GM21576 (cell line): ENCODE measurements at regions not wholly inside any gene's neighbourhood (a gene's known extent, or its start where the extent isn't known, plus 50 kb on each side); places are given as distances from the start of the nearest gene placed in this dataset.

ENCODE experiments used
- ATAC-seq: cut with Tn5 transposase; IDR thresholded peaks from one replicate; pipeline ENCODE4 v1.9.1; 2021; ENCODE audit warnings: mild to moderate bottlenecking, moderate library complexity; ENCODE audit not compliant: unreplicated experiment

GRCh38 chr5:82620957-82621600, 342.9 kb upstream of the RPS23 start:
- no peak for ATAC-seq

DNA sequence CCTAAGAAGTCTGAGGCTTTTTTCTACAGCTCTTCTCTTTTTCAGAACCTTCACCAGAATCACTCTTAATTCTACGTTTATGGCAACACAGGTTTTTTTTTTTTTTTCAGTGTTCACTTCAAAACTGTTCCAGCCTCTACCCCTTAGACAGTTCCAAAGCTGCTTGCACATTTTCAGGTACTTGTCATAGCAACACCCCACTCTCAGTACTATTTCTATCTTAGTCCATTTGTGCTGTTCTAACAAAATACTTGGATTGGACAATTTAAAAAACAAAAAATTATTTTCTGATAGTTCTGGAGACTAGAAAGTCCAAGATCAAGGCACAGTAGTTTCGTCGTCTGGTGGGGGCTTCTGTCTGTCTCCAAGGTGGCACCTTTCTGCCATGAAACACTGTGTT, 340.9 kb upstream of the RPS23 start:
- no peak for ATAC-seq

DNA sequence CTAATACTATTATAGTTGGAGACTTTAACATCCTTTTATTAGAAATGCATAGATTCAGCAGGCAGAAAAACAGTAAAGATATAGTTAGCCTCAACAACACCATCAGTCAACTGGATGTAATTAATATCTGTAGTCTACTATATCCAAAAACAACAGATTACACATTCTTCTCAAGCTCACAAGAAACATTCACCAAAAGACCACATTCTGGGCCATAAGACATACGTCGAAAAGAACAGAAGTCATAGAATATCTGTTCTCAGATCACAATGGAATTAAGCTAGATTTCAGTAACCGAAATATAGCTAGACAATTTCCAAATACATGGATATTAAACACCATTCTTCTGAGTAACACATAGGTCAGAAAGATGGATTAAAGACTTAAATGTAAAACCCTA, 336.6 kb upstream of the RPS23 start:
- ATAC-seq: no peak

- ATAC-seq: no peak
Measured at GRCh38 chr5:82613891-82614290, 335.7 kb upstream of the RPS23 start.

DNA sequence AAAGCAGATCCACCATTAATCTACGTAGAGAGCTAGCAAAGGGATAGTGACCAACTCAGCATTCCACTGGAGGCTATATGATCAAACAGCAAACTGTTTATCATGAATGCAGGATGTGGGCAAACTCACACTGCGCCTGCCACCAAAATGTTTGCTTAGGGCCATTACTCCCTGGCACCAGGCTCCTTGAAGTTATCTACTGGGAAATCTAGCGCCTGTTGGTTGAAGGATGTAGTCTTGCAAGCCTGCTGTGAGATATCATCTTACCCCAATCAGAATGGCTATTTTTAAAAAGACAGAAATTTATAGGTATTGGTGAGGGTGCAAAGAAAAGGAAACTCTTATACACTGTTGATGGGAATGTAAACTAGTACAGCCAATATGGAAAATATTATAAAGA, 332.5 kb upstream of the RPS23 start:
- no peak for ATAC-seq

GRCh38 chr5:82605441-82605973, 327.4 kb upstream of the RPS23 start:
- no peak for ATAC-seq

DNA sequence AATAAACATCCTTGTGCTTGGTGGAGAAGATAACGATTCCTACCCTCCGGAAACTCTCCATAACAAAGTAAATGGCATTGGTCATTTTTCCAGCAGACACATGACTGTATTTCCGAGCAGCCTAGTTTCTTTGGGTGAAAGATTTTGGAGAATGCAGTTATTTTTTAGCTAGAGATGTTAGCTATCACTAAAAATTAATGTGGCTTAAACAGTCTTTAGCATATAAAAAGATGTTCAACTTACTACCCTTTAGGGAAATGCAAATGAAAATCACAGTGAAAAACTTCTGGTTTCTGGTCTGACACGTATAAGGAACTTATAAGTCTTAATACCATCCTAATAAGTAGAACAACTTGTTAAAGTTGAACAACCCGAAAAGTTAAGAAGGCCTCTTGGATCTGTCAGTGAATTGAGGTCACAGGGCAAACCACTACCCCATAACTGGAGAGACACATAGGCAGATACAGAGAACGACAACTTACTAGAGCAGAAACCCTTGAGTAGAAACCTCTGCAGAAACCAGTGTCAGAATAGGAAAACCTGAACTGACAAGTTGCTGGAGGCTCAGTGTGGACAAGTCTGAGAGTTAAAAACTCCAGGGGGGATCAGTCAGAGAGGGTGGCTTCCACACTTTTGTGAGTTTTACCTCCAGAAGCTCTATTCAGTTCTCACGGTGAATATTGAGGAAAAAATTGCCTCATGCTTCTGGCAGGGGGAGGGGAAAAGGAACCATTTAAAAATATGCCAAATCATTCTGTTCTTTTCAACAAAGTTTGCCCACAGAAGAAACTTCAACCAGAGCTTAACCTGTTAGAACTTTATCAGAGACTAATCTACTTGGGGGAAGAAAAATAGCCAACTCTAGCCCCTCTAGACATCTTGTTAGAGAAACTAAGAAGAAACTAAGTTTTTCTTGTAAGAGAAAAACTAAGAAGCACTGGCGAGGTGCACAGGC, 325.2 kb upstream of the RPS23 start:
- no peak for ATAC-seq

- ATAC-seq: no peak
Measured at GRCh38 chr5:82601861-82602260, 323.7 kb upstream of the RPS23 start.

GRCh38 chr5:82601077-82601476, 322.9 kb upstream of the RPS23 start:
- ATAC-seq: no peak

GRCh38 chr5:82599692-82600091, 321.5 kb upstream of the RPS23 start:
- ATAC-seq: no peak

GRCh38 chr5:82599030-82599429, 320.9 kb upstream of the RPS23 start:
- no peak for ATAC-seq

DNA sequence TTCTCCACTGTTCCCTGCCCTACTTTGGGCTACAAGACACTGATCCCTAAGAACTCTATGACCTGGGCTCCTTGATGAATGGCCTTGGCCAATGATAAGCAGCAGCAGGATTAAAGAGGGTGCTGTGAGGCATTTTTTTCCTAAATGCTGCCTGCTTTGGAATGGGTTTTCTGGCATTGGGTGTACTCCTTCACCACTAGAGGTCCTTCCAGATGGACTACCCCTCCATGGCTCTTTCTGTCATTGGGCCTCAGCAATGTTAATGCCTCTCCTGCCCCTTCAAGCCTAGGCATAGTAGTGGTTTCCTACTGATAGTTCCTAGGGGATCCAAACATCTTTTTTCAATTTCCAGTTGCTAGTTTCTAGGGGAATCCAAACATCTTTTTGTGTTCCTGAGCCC, 319.3 kb upstream of the RPS23 start:
- ATAC-seq: no peak

- ATAC-seq: no peak
Measured at GRCh38 chr5:82596451-82596850, 318.3 kb upstream of the RPS23 start.

DNA sequence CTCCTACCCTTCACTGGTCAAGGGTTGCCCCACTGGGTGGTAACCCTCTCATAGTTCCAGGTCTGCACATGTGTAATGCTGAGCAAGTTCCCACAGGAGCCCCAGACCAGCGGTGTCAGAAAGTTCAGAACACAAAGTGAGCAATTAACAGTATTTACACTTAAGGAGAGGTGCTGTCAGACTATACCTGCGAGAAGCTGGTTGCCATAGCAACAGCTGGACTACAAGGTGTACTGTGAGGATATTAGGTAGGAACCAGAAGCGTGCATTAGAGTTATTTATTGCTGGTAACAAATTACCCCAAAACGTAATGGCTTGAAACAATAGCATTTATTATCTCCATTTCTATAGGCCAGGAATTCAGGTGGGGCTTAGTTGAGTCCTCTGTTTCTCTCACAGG, 317.0 kb upstream of the RPS23 start:
- no peak for ATAC-seq

- no peak for ATAC-seq
Measured at GRCh38 chr5:82594097-82594496, 315.9 kb upstream of the RPS23 start.

GRCh38 chr5:82593481-82593880, 315.3 kb upstream of the RPS23 start:
- ATAC-seq: no peak

- ATAC-seq: no peak
Measured at GRCh38 chr5:82591021-82591515, 312.9 kb upstream of the RPS23 start.

- ATAC-seq: no peak
Measured at GRCh38 chr5:82590112-82590511, 312.0 kb upstream of the RPS23 start.

- no peak for ATAC-seq
Measured at GRCh38 chr5:82586661-82587310, 308.6 kb upstream of the RPS23 start.

DNA sequence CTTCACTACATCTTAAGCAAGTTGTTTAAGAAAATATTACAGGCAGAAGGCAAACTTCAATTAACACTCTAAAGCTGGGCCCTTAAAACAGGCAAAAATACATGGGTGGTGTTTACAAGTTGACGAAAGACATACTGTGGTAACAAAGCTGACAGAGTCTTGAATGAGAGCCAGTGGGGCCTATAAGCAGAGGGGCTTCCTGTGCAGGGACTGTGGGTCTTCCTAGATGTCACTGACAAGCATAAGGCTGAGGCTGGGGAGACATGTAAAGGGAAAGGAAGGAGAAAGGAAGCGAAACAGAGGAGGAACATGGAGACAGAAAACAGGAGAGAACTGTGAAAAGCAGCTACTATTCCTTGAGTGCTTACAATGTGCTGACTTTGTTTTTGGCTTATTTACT, 308.0 kb upstream of the RPS23 start:
- no peak for ATAC-seq

- ATAC-seq: no peak
Measured at GRCh38 chr5:82584631-82585030, 306.5 kb upstream of the RPS23 start.
